ENCODE measurements at regions not wholly inside any gene's neighbourhood (a gene's known extent, or its start where the extent isn't known, plus 50 kb on each side); places are given as distances from the start of the nearest gene placed in this dataset.

DNA sequence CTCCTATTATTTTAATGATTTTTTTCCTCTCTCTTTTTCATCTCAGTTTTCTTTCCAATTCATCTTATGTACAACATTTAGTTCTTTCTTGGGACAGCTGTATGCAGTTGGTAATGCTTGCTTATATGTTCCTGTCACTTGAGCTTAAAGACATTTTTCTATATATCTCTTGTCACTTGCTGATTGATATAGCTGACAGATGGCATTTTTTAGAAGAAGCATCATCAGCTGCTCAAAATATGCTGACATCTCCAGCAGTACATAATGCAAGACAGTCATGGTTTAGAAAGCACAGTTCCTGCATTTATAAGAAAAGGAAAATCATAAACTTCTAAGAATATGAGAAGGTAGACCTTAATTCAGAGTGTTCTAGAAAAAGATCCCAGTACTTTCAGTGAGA lies 56.5 kb downstream of the DCAF8L1 start:
- H3K27ac ChIP-seq, result no peak overlapping the region
- TF ChIP-seq, protein P1, sequence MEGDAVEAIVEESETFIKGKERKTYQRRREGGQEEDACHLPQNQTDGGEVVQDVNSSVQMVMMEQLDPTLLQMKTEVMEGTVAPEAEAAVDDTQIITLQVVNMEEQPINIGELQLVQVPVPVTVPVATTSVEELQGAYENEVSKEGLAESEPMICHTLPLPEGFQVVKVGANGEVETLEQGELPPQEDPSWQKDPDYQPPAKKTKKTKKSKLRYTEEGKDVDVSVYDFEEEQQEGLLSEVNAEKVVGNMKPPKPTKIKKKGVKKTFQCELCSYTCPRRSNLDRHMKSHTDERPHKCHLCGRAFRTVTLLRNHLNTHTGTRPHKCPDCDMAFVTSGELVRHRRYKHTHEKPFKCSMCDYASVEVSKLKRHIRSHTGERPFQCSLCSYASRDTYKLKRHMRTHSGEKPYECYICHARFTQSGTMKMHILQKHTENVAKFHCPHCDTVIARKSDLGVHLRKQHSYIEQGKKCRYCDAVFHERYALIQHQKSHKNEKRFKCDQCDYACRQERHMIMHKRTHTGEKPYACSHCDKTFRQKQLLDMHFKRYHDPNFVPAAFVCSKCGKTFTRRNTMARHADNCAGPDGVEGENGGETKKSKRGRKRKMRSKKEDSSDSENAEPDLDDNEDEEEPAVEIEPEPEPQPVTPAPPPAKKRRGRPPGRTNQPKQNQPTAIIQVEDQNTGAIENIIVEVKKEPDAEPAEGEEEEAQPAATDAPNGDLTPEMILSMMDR (IDR thresholded peaks at IDR 0.05; ENCODE audit: low read depth, low read length), result no peak
- no peaks in the 10 kb centered on the region for H3K36me3 ChIP-seq
- H3K9me3 ChIP-seq (ENCODE audit: low read depth), result no peaks in the 10 kb centered on the region
- H3K27me3 ChIP-seq, result no peaks in the 10 kb centered on the region
- no peak for DNase-seq (ENCODE audit: low read depth in 1 of 2, low spot score in 1 of 2)
- no peaks in the 10 kb centered on the region for H3K4me1 ChIP-seq (ENCODE audit: low read depth)
- no peak overlapping the region for H3K4me3 ChIP-seq

DNA sequence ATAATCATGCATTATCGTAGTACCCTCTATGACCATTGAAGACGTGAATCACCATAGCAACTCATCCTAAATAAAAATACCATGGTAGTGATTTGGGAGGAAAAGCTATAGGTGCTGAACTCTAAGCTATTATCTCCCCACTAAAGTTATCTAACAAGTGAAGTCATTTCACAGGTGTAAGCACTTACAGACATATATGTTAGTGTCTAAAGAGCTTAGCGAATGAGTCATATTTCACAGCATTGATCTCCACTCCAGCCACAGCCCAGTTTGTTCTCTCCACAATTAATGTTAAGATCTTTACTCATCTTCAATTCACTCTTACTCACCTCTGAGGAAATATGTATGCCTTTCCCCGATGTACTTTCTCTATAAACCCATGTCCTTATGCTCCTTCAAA lies 57.0 kb downstream of the DCAF8L1 start:
- TF ChIP-seq, protein P1 (IDR thresholded peaks at IDR 0.05; ENCODE audit: low read depth, low read length), result no peak
- H3K4me3 ChIP-seq, result no peak overlapping the region
- H3K27me3 ChIP-seq, result no peaks in the 10 kb centered on the region
- H3K36me3 ChIP-seq, result no peaks in the 10 kb centered on the region
- DNase-seq (ENCODE audit: low read depth in 1 of 2, low spot score in 1 of 2), result no peak
- H3K9me3 ChIP-seq (ENCODE audit: low read depth), result no peaks in the 10 kb centered on the region
- H3K27ac ChIP-seq, result no peak overlapping the region
- no peaks in the 10 kb centered on the region for H3K4me1 ChIP-seq (ENCODE audit: low read depth)

DNA sequence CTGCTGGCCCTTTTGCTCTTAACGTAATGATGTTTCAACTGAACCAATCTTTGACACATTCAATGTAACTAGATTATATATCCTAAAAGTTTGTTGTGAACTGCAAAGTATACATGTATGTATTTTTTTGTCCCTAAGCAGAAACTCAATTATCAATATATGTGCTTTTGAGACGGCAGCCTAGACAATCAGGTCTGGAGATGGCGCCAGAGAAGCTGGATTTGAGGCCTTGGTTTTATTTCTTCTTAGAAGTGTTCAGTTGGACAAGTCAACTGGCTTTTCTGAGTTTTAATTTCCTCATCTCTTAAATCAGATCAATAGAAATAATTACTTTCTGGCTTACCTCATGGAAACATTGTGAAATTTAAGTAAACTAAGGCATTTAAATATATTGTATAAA lies 62.5 kb downstream of the DCAF8L1 start:
- peak; percentile 3 to 35 for DNase-seq (ENCODE audit: low read depth in 1 of 2, low spot score in 1 of 2)
- no peaks in the 10 kb centered on the region for H3K36me3 ChIP-seq
- H3K4me3 ChIP-seq, result no peak overlapping the region
- TF ChIP-seq, protein P1 (IDR thresholded peaks at IDR 0.05; ENCODE audit: low read depth, low read length), result peak; percentile 27
- no peaks in the 10 kb centered on the region for H3K4me1 ChIP-seq (ENCODE audit: low read depth)
- H3K27ac ChIP-seq, result no peak overlapping the region
- H3K9me3 ChIP-seq (ENCODE audit: low read depth), result no peaks in the 10 kb centered on the region
- H3K27me3 ChIP-seq, result no peaks in the 10 kb centered on the region

DNA sequence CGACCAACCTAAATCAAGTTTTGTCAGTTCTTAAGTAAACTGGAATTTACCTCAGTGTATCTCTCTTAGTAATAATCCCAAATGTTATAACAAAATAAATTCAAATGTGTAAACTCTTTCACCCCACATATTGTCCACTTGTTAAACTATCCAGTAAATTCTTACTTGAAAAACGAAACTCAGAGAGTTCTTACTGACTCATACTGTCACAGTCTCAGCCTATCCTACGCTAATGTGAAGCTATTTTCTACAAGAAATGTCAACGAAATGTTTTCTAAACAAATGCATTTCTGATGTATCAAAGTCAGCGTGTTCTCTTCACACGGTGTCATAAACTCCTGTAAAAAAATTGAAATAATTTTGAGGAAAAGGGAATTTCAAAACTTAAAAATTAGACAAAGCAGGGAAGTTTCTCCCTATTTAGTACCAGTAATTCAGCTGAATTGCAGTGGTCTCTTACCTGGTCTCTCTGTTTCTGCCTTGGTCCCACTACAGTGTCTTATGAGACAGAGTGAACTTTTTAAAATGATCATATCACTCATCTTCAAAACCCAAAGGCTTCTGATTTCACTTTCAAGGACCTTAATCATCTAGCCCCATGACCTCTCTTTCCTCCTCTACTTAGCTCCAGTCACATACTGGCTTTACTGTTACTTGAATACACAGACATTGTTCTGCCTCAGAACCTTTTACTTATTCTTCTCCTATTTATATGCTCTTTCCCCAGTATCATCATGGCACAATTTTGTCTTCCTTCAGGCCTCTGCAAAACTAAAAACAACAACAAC lies 63.3 kb downstream of the DCAF8L1 start:
- Histone ChIP-seq H3K4me3 (no peak overlapping the region), H3K27me3 (no peaks in the 10 kb centered on the region), H3K4me1 (ENCODE audit: low read depth) (no peaks in the 10 kb centered on the region), H3K27ac (no peak overlapping the region), H3K9me3 (ENCODE audit: low read depth) (no peaks in the 10 kb centered on the region), H3K36me3 (no peaks in the 10 kb centered on the region)
- TF ChIP-seq, protein P1 (IDR thresholded peaks at IDR 0.05; ENCODE audit: low read depth, low read length), result no peak
- no peak for DNase-seq (ENCODE audit: low read depth in 1 of 2, low spot score in 1 of 2)

DNA sequence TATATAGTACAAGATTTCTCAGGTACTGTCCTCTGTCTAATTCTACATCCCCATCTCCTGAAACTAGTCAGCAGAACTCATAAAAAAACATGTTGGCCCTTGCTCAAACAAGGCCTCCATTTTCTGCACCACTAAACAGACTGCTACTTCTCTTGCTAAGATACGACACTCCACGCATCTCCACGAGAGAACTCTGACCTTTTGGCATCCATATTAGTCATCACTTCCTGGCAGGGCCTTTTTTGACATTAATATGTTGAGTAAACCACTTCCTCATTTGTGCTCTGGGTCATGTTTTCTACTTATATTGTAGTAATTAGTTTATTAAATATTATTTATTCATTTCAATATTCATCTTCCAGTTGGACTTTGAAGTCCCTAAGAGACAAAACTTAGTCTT lies 65.6 kb downstream of the DCAF8L1 start:
- H3K27ac ChIP-seq, result no peak overlapping the region
- H3K4me1 ChIP-seq (ENCODE audit: low read depth), result no peaks in the 10 kb centered on the region
- H3K27me3 ChIP-seq, result no peaks in the 10 kb centered on the region
- H3K4me3 ChIP-seq, result no peak overlapping the region
- DNase-seq (ENCODE audit: low read depth in 1 of 2, low spot score in 1 of 2), result peak in 1 of 2 donors; percentile 32
- H3K36me3 ChIP-seq, result no peaks in the 10 kb centered on the region
- no peaks in the 10 kb centered on the region for H3K9me3 ChIP-seq (ENCODE audit: low read depth)
- TF ChIP-seq, protein P1 (IDR thresholded peaks at IDR 0.05; ENCODE audit: low read depth, low read length), result no peak

Data from cardiac muscle cell (in vitro differentiated cells and primary cell).